SK-N-SH (cell line): ENCODE measurements at regions not wholly inside any gene's neighbourhood (a gene's known extent, or its start where the extent isn't known, plus 50 kb on each side); places are given as distances from the start of the nearest gene placed in this dataset.

Source experiments
- CTCF ChIA-PET: fragments of 300-600, 350-600 bp; formaldehyde crosslinking; extraction: SDS; loops from one replicate; lab custom pipeline; 2021; lab: Yijun Ruan, JAX
- POLR2A ChIA-PET: fragments of 350-600 bp; sonication (Branson Sonifier 250); formaldehyde crosslinking; extraction: SDS; loops from one replicate; lab custom pipeline; 2020; ENCODE audit warnings: antibody characterized with exemption, inconsistent platforms; lab: Yijun Ruan, JAX
- DNase-seq: peaks from one replicate; pipeline ENCODE4 v3.0.0; 2012
- H2AFZ ChIP-seq: fragments of 200-600 bp; sonication (generic); 2 replicates; pipeline ENCODE4 v1.8.1; 2016; ENCODE audit warnings: antibody characterized with exemption, mild to moderate bottlenecking, low read depth
- H3F3A ChIP-seq: fragments of 200-600 bp; sonication (generic); replicated peaks from 2 replicates; pipeline ENCODE3; 2016; ENCODE audit warnings: antibody characterized with exemption, mild to moderate bottlenecking; ENCODE audit not compliant: insufficient read depth
- H3K27ac ChIP-seq, 2 experiments: fragments of 200-500 bp in 1 of 2; fragments of 200-600 bp in 1 of 2; sonication (Bioruptor generic) in 1 of 2; sonication (generic), shearing (Covaris generic) in 1 of 2; 2 replicates each; pipeline versions ENCODE4 v1.5.1 to v1.6.1; 2014 to 2016; ENCODE audit warnings: low read depth in 2 of 2, inconsistent platforms in 1 of 2, low read length in 1 of 2, mild to moderate bottlenecking in 1 of 2, mixed read lengths in 1 of 2
- H3K27me3 ChIP-seq: fragments of 200-600 bp; sonication (generic), shearing (Covaris generic); 2 replicates; pipeline ENCODE4 v1.6.1; 2016; ENCODE audit warnings: mixed run types; ENCODE audit not compliant: insufficient read depth
- H3K36me3 ChIP-seq, 2 experiments: fragments of 200-500 bp in 1 of 2; fragments of 200-600 bp in 1 of 2; sonication (Bioruptor generic) in 1 of 2; sonication (generic) in 1 of 2; replicated peaks in 1 of 2; 2 replicates each; pipeline versions ENCODE3 to v1.5.1; 2014 to 2016; ENCODE audit warnings: low read length in 1 of 2, mild to moderate bottlenecking in 1 of 2; ENCODE audit not compliant: insufficient read depth in 2 of 2, control insufficient read depth in 1 of 2
- H3K4me1 ChIP-seq, 2 experiments: fragments of 200-500 bp in 1 of 2; fragments of 200-600 bp in 1 of 2; sonication (Bioruptor generic) in 1 of 2; sonication (generic), shearing (Covaris generic) in 1 of 2; 2 replicates each; pipeline versions ENCODE4 v1.5.1 to v1.6.1; 2014 to 2016; ENCODE audit warnings: low read depth in 1 of 2, low read length in 1 of 2, mixed run types in 1 of 2; ENCODE audit not compliant: insufficient read depth in 2 of 2, control insufficient read depth in 1 of 2
- H3K4me2 ChIP-seq: fragments of 200-600 bp; sonication (generic), shearing (Covaris generic); 2 replicates; pipeline ENCODE4 v1.6.1; 2017; ENCODE audit warnings: mixed run types
- H3K4me3 ChIP-seq, 2 experiments: fragments of 200-500 bp in 1 of 2; fragments of 200-600 bp in 1 of 2; sonication (Bioruptor generic) in 1 of 2; sonication (generic), shearing (Covaris generic) in 1 of 2; 2 replicates each; pipeline versions ENCODE4 v1.5.1 to v1.8.1; 2014 to 2016; ENCODE audit warnings: low read depth in 2 of 2, inconsistent platforms in 1 of 2, low read length in 1 of 2, mild to moderate bottlenecking in 1 of 2, mixed read lengths in 1 of 2, moderate library complexity in 1 of 2
- H3K79me2 ChIP-seq: fragments of 200-600 bp; sonication (generic); 2 replicates; pipeline ENCODE4 v1.8.1; 2017; ENCODE audit warnings: mild to moderate bottlenecking; ENCODE audit not compliant: insufficient read depth
- H3K9ac ChIP-seq: fragments of 200-600 bp; sonication (generic); 2 replicates; pipeline ENCODE4 v1.6.1; 2017; ENCODE audit warnings: mixed run types
- H3K9me2 ChIP-seq: fragments of 200-600 bp; sonication (generic); 2 replicates; pipeline ENCODE4 v1.6.1; 2017; ENCODE audit warnings: mixed run types
- H3K9me3 ChIP-seq: fragments of 200-600 bp; sonication (generic); 2 replicates; pipeline ENCODE4 v1.6.1; 2017; ENCODE audit warnings: mixed run types, mild to moderate bottlenecking, moderate library complexity
- H4K20me1 ChIP-seq: fragments of 200-600 bp; sonication (generic); 2 replicates; pipeline ENCODE4 v1.6.1; 2017; ENCODE audit warnings: mild to moderate bottlenecking, mixed run types; ENCODE audit not compliant: insufficient read depth
- CHD2 ChIP-seq: fragments of 150-350 bp; IDR thresholded peaks from 2 replicates; pipeline ENCODE4 v1.6.1; 2018; ENCODE audit warnings: low read length; ENCODE audit not compliant: partially characterized antibody
- EZH2phosphoT487 ChIP-seq: fragments of 200-600 bp; sonication (generic); IDR thresholded peaks from 2 replicates; pipeline ENCODE4 v1.6.1; 2017; ENCODE audit warnings: low read depth, mixed run types, mild to moderate bottlenecking, antibody characterized with exemption, moderate library complexity, borderline replicate concordance
- FOXM1 ChIP-seq: IDR thresholded peaks from 2 replicates; pipeline ENCODE4 v1.4.0; 2012; ENCODE audit warnings: low read depth, mild to moderate bottlenecking
- GABPA ChIP-seq: IDR thresholded peaks from 2 replicates; pipeline ENCODE4 v1.4.0; 2012; ENCODE audit warnings: low read depth, mild to moderate bottlenecking
- IRF3 ChIP-seq: fragments of 150-350 bp; IDR thresholded peaks from 2 replicates; pipeline ENCODE4 v1.6.1; 2016; ENCODE audit warnings: mild to moderate bottlenecking, low read depth, low read length
- MEF2A ChIP-seq: IDR thresholded peaks from 2 replicates; pipeline ENCODE4 v1.4.0; 2012; ENCODE audit warnings: low read depth, borderline replicate concordance
- MXI1 ChIP-seq: IDR thresholded peaks from 2 replicates; pipeline ENCODE4 v1.6.1; 2012; ENCODE audit warnings: mild to moderate bottlenecking, low read depth, low read length, improper control_type of control experiment
- NFIC ChIP-seq: IDR thresholded peaks from 2 replicates; pipeline ENCODE4 v1.4.0; 2012; ENCODE audit warnings: borderline replicate concordance
- NRF1 ChIP-seq: IDR thresholded peaks from 2 replicates; pipeline ENCODE4 v1.6.1; 2012; ENCODE audit warnings: low read depth, mild to moderate bottlenecking, low read length
- PBX3 ChIP-seq: IDR thresholded peaks from 2 replicates; pipeline ENCODE4; 2012
- POLR2AphosphoS5 ChIP-seq: IDR thresholded peaks from 2 replicates; pipeline ENCODE4 v1.6.1; 2012; ENCODE audit warnings: low read depth, low read length
- RCOR1 ChIP-seq: fragments of 150-350 bp; IDR thresholded peaks from 2 replicates; pipeline ENCODE4 v1.6.1; 2017; ENCODE audit warnings: antibody characterized with exemption, low read length
- REST ChIP-seq: IDR thresholded peaks from 2 replicates; pipeline ENCODE4 v1.6.1; 2012; ENCODE audit warnings: mild to moderate bottlenecking, low read depth, low read length, moderate library complexity
- SIN3A ChIP-seq: IDR thresholded peaks from 2 replicates; pipeline ENCODE4 v1.6.1; 2012; ENCODE audit warnings: low read depth, mild to moderate bottlenecking, low read length, moderate library complexity, borderline replicate concordance
- SMC3 ChIP-seq: IDR thresholded peaks from 2 replicates; pipeline ENCODE4 v1.6.1; 2012; ENCODE audit warnings: low read depth, low read length, improper control_type of control experiment
- TAF1 ChIP-seq: IDR thresholded peaks from 2 replicates; pipeline ENCODE4 v1.6.1; 2012; ENCODE audit warnings: low read depth, mild to moderate bottlenecking, low read length, moderate library complexity, borderline replicate concordance
- TCF12 ChIP-seq: IDR thresholded peaks from 2 replicates; pipeline ENCODE4 v1.4.0; 2012
- TEAD4 ChIP-seq: IDR thresholded peaks from 2 replicates; pipeline ENCODE4 v1.4.0; 2012; ENCODE audit warnings: mild to moderate bottlenecking, borderline replicate concordance; ENCODE audit not compliant: insufficient read depth
- YY1 ChIP-seq: IDR thresholded peaks from 2 replicates; pipeline ENCODE4 v1.4.0; 2012; ENCODE audit warnings: low read depth, mild to moderate bottlenecking
- WGBS: methylation state at CpG from one replicate; pipeline ENCODE4 v1.1.6; 2017; ENCODE audit warnings: low lambda C conversion rate; 5-methylcytosine and 5-hydroxymethylcytosine counted together
- TF ChIP-seq, protein P1 (sequence below): fragments of 150-350 bp; IDR thresholded peaks from 2 replicates; pipeline ENCODE4 v1.6.1; 2017; ENCODE audit warnings: antibody characterized with exemption, low read length, low read depth, borderline replicate concordance

DNA sequence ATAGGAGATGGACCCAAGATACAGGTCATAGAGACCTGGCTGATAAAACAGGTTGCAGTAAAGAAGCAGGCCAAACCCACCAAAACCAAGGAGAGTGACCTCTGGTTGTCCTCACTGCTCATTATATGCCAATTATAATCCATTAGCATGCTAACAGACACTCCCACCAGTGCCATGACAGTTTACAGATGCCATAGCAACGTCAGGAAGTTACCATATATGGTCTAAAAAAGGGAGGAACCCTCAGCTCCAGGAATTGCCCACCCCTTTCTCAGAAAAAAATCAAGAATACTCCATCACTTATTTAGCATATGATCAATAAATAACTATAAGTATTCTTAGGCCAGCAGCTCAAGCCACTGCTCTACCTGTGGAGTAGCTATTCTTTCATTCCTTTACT, 574.7 kb upstream of the ID2 start:
- Histone ChIP-seq H3K27me3 (no peaks in the 10 kb centered on the region), H3K4me2 (no peak overlapping the region), H2AFZ (no peak overlapping the region), H3K4me1 (no peaks in the 10 kb centered on the region; a peak in 2 of 4 replicates), H3K9me3 (no peaks in the 10 kb centered on the region), H3K79me2 (no peaks in the 10 kb centered on the region), H3K9me2 (no peaks in the 10 kb centered on the region), H3K9ac (no peak overlapping the region), H3K27ac (no peak overlapping the region), H3K4me3 (no peak overlapping the region), H3F3A (no peaks in the 10 kb centered on the region), H3K36me3 (no peaks in the 10 kb centered on the region), H4K20me1 (no peaks in the 10 kb centered on the region)
- 0% methylated on average over 1 of the region's 1 CpG for WGBS
- ChIA-PET CTCF (interaction anchor here (1.0 kb wide), 1 partner anchor 13 kb away, joined by 3 read pairs; no protein-coding TSS in a partner anchor), POLR2A (no interaction called here)
- DNase-seq: no peak
- TF ChIP-seq RCOR1: no peak
- no peak for TF ChIP-seq SMC3
- no peak for TF ChIP-seq MEF2A
- no peak for TF ChIP-seq NRF1
- no peak for TF ChIP-seq IRF3
- no peak for TF ChIP-seq SIN3A
- TF ChIP-seq, protein P1, sequence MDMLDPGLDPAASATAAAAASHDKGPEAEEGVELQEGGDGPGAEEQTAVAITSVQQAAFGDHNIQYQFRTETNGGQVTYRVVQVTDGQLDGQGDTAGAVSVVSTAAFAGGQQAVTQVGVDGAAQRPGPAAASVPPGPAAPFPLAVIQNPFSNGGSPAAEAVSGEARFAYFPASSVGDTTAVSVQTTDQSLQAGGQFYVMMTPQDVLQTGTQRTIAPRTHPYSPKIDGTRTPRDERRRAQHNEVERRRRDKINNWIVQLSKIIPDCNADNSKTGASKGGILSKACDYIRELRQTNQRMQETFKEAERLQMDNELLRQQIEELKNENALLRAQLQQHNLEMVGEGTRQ: no peak
- no peak for TF ChIP-seq TCF12
- no peak for TF ChIP-seq CHD2
- no peak for TF ChIP-seq TAF1
- no peak for TF ChIP-seq PBX3
- no peak for TF ChIP-seq MXI1
- TF ChIP-seq TEAD4: no peak
- no peak for TF ChIP-seq GABPA
- no peak for TF ChIP-seq REST
- no peak for TF ChIP-seq FOXM1
- TF ChIP-seq POLR2AphosphoS5: no peak
- no peak for TF ChIP-seq NFIC
- TF ChIP-seq EZH2phosphoT487: no peak
- no peak for TF ChIP-seq YY1
